SK-N-SH (cell line): ENCODE measurements at regions not wholly inside any gene's neighbourhood (a gene's known extent, or its start where the extent isn't known, plus 50 kb on each side); places are given as distances from the start of the nearest gene placed in this dataset.

Experiments used
- CTCF ChIA-PET: fragments of 300-600, 350-600 bp; formaldehyde crosslinking; extraction: SDS; loops from one replicate; lab custom pipeline; 2021; lab: Yijun Ruan, JAX
- POLR2A ChIA-PET: fragments of 350-600 bp; sonication (Branson Sonifier 250); formaldehyde crosslinking; extraction: SDS; loops from one replicate; lab custom pipeline; 2020; ENCODE audit warnings: antibody characterized with exemption, inconsistent platforms; lab: Yijun Ruan, JAX
- DNase-seq: peaks from one replicate; pipeline ENCODE4 v3.0.0; 2012
- H2AFZ ChIP-seq: fragments of 200-600 bp; sonication (generic); 2 replicates; pipeline ENCODE4 v1.8.1; 2016; ENCODE audit warnings: antibody characterized with exemption, mild to moderate bottlenecking, low read depth
- H3F3A ChIP-seq: fragments of 200-600 bp; sonication (generic); replicated peaks from 2 replicates; pipeline ENCODE3; 2016; ENCODE audit warnings: antibody characterized with exemption, mild to moderate bottlenecking; ENCODE audit not compliant: insufficient read depth
- H3K27ac ChIP-seq, 2 experiments: fragments of 200-500 bp in 1 of 2; fragments of 200-600 bp in 1 of 2; sonication (Bioruptor generic) in 1 of 2; sonication (generic), shearing (Covaris generic) in 1 of 2; 2 replicates each; pipeline versions ENCODE4 v1.5.1 to v1.6.1; 2014 to 2016; ENCODE audit warnings: low read depth in 2 of 2, inconsistent platforms in 1 of 2, low read length in 1 of 2, mild to moderate bottlenecking in 1 of 2, mixed read lengths in 1 of 2
- H3K27me3 ChIP-seq: fragments of 200-600 bp; sonication (generic), shearing (Covaris generic); 2 replicates; pipeline ENCODE4 v1.6.1; 2016; ENCODE audit warnings: mixed run types; ENCODE audit not compliant: insufficient read depth
- H3K36me3 ChIP-seq, 2 experiments: fragments of 200-500 bp in 1 of 2; fragments of 200-600 bp in 1 of 2; sonication (Bioruptor generic) in 1 of 2; sonication (generic) in 1 of 2; replicated peaks in 1 of 2; 2 replicates each; pipeline versions ENCODE3 to v1.5.1; 2014 to 2016; ENCODE audit warnings: low read length in 1 of 2, mild to moderate bottlenecking in 1 of 2; ENCODE audit not compliant: insufficient read depth in 2 of 2, control insufficient read depth in 1 of 2
- H3K4me1 ChIP-seq, 2 experiments: fragments of 200-500 bp in 1 of 2; fragments of 200-600 bp in 1 of 2; sonication (Bioruptor generic) in 1 of 2; sonication (generic), shearing (Covaris generic) in 1 of 2; 2 replicates each; pipeline versions ENCODE4 v1.5.1 to v1.6.1; 2014 to 2016; ENCODE audit warnings: low read depth in 1 of 2, low read length in 1 of 2, mixed run types in 1 of 2; ENCODE audit not compliant: insufficient read depth in 2 of 2, control insufficient read depth in 1 of 2
- H3K4me2 ChIP-seq: fragments of 200-600 bp; sonication (generic), shearing (Covaris generic); 2 replicates; pipeline ENCODE4 v1.6.1; 2017; ENCODE audit warnings: mixed run types
- H3K4me3 ChIP-seq, 2 experiments: fragments of 200-500 bp in 1 of 2; fragments of 200-600 bp in 1 of 2; sonication (Bioruptor generic) in 1 of 2; sonication (generic), shearing (Covaris generic) in 1 of 2; 2 replicates each; pipeline versions ENCODE4 v1.5.1 to v1.8.1; 2014 to 2016; ENCODE audit warnings: low read depth in 2 of 2, inconsistent platforms in 1 of 2, low read length in 1 of 2, mild to moderate bottlenecking in 1 of 2, mixed read lengths in 1 of 2, moderate library complexity in 1 of 2
- H3K79me2 ChIP-seq: fragments of 200-600 bp; sonication (generic); 2 replicates; pipeline ENCODE4 v1.8.1; 2017; ENCODE audit warnings: mild to moderate bottlenecking; ENCODE audit not compliant: insufficient read depth
- H3K9ac ChIP-seq: fragments of 200-600 bp; sonication (generic); 2 replicates; pipeline ENCODE4 v1.6.1; 2017; ENCODE audit warnings: mixed run types
- H3K9me2 ChIP-seq: fragments of 200-600 bp; sonication (generic); 2 replicates; pipeline ENCODE4 v1.6.1; 2017; ENCODE audit warnings: mixed run types
- H3K9me3 ChIP-seq: fragments of 200-600 bp; sonication (generic); 2 replicates; pipeline ENCODE4 v1.6.1; 2017; ENCODE audit warnings: mixed run types, mild to moderate bottlenecking, moderate library complexity
- H4K20me1 ChIP-seq: fragments of 200-600 bp; sonication (generic); 2 replicates; pipeline ENCODE4 v1.6.1; 2017; ENCODE audit warnings: mild to moderate bottlenecking, mixed run types; ENCODE audit not compliant: insufficient read depth
- EP300 ChIP-seq, 2 experiments: IDR thresholded peaks; 2 replicates each; pipeline versions ENCODE4 v1.4.0 to v1.6.1; 2012; ENCODE audit warnings: borderline replicate concordance in 1 of 2, low read depth in 1 of 2, low read length in 1 of 2
- MXI1 ChIP-seq: IDR thresholded peaks from 2 replicates; pipeline ENCODE4 v1.6.1; 2012; ENCODE audit warnings: mild to moderate bottlenecking, low read depth, low read length, improper control_type of control experiment
- NFIC ChIP-seq: IDR thresholded peaks from 2 replicates; pipeline ENCODE4 v1.4.0; 2012; ENCODE audit warnings: borderline replicate concordance
- PBX3 ChIP-seq: IDR thresholded peaks from 2 replicates; pipeline ENCODE4; 2012
- POLR2AphosphoS5 ChIP-seq: IDR thresholded peaks from 2 replicates; pipeline ENCODE4 v1.6.1; 2012; ENCODE audit warnings: low read depth, low read length
- RAD21 ChIP-seq: IDR thresholded peaks from 2 replicates; pipeline ENCODE4 v1.6.1; 2012; ENCODE audit warnings: mild to moderate bottlenecking, low read length
- RCOR1 ChIP-seq: fragments of 150-350 bp; IDR thresholded peaks from 2 replicates; pipeline ENCODE4 v1.6.1; 2017; ENCODE audit warnings: antibody characterized with exemption, low read length
- SIN3A ChIP-seq: IDR thresholded peaks from 2 replicates; pipeline ENCODE4 v1.6.1; 2012; ENCODE audit warnings: low read depth, mild to moderate bottlenecking, low read length, moderate library complexity, borderline replicate concordance
- TAF1 ChIP-seq: IDR thresholded peaks from 2 replicates; pipeline ENCODE4 v1.6.1; 2012; ENCODE audit warnings: low read depth, mild to moderate bottlenecking, low read length, moderate library complexity, borderline replicate concordance
- TCF12 ChIP-seq: IDR thresholded peaks from 2 replicates; pipeline ENCODE4 v1.4.0; 2012
- USF1 ChIP-seq: IDR thresholded peaks from 2 replicates; pipeline ENCODE4 v1.4.0; 2012; ENCODE audit warnings: low read depth, borderline replicate concordance
- YY1 ChIP-seq: IDR thresholded peaks from 2 replicates; pipeline ENCODE4 v1.4.0; 2012; ENCODE audit warnings: low read depth, mild to moderate bottlenecking
- WGBS: methylation state at CpG from one replicate; pipeline ENCODE4 v1.1.6; 2017; ENCODE audit warnings: low lambda C conversion rate; 5-methylcytosine and 5-hydroxymethylcytosine counted together
- TF ChIP-seq, protein P1 (sequence below): fragments of 200-600 bp; sonication (generic); IDR thresholded peaks from 2 replicates; pipeline ENCODE4 v1.6.1; 2017; ENCODE audit warnings: antibody characterized with exemption, mild to moderate bottlenecking, moderate library complexity
- TF ChIP-seq, protein P2 (sequence below): IDR thresholded peaks from 2 replicates; pipeline ENCODE4 v1.4.0; 2012; ENCODE audit warnings: low read depth
- TF ChIP-seq, protein P3 (sequence below): fragments of 150-350 bp; IDR thresholded peaks from 2 replicates; pipeline ENCODE4 v1.6.1; 2016; ENCODE audit warnings: mild to moderate bottlenecking, low read depth, low read length

- CTCF ChIA-PET: no interaction called here
- H4K20me1 ChIP-seq: no peaks in the 10 kb centered on the region
These were observed 505.5 kb downstream of the XPNPEP1 start for GRCh38 chr10:109417803-109418202.

More at GRCh38 chr10:109417803-109418202, 505.5 kb downstream of the XPNPEP1 start:
- no peaks in the 10 kb centered on the region for H3K79me2 ChIP-seq
- WGBS: 43% methylated on average over 4 of the region's 4 CpGs
- no peak overlapping the region for H2AFZ ChIP-seq
- no peaks in the 10 kb centered on the region for H3K9me3 ChIP-seq
- no peaks in the 10 kb centered on the region for H3F3A ChIP-seq
- no peaks in the 10 kb centered on the region; a peak in 1 of 4 replicates for H3K4me1 ChIP-seq
- no peak overlapping the region for H3K27ac ChIP-seq
- H3K36me3 ChIP-seq: no peaks in the 10 kb centered on the region
- H3K9ac ChIP-seq: no peak overlapping the region
- H3K9me2 ChIP-seq: no peaks in the 10 kb centered on the region
- no peak for DNase-seq
- no peak overlapping the region for H3K4me3 ChIP-seq
- H3K4me2 ChIP-seq: no peak overlapping the region
- POLR2A ChIA-PET: no interaction called here
- TF ChIP-seq RCOR1: no peak
- TF ChIP-seq RAD21: no peak
- no peak for TF ChIP-seq PBX3
- TF ChIP-seq, protein P1, sequence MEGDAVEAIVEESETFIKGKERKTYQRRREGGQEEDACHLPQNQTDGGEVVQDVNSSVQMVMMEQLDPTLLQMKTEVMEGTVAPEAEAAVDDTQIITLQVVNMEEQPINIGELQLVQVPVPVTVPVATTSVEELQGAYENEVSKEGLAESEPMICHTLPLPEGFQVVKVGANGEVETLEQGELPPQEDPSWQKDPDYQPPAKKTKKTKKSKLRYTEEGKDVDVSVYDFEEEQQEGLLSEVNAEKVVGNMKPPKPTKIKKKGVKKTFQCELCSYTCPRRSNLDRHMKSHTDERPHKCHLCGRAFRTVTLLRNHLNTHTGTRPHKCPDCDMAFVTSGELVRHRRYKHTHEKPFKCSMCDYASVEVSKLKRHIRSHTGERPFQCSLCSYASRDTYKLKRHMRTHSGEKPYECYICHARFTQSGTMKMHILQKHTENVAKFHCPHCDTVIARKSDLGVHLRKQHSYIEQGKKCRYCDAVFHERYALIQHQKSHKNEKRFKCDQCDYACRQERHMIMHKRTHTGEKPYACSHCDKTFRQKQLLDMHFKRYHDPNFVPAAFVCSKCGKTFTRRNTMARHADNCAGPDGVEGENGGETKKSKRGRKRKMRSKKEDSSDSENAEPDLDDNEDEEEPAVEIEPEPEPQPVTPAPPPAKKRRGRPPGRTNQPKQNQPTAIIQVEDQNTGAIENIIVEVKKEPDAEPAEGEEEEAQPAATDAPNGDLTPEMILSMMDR: no peak
- TF ChIP-seq YY1: no peak
- TF ChIP-seq, protein P2, sequence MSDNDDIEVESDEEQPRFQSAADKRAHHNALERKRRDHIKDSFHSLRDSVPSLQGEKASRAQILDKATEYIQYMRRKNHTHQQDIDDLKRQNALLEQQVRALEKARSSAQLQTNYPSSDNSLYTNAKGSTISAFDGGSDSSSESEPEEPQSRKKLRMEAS: no peak
- TF ChIP-seq MXI1: no peak
- no peak for TF ChIP-seq TAF1
- TF ChIP-seq TCF12: no peak
- no peak for TF ChIP-seq USF1
- TF ChIP-seq, protein P3, sequence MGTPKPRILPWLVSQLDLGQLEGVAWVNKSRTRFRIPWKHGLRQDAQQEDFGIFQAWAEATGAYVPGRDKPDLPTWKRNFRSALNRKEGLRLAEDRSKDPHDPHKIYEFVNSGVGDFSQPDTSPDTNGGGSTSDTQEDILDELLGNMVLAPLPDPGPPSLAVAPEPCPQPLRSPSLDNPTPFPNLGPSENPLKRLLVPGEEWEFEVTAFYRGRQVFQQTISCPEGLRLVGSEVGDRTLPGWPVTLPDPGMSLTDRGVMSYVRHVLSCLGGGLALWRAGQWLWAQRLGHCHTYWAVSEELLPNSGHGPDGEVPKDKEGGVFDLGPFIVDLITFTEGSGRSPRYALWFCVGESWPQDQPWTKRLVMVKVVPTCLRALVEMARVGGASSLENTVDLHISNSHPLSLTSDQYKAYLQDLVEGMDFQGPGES: no peak
- TF ChIP-seq SIN3A: no peak
- no peak for TF ChIP-seq NFIC
- TF ChIP-seq EP300 (IDR thresholded peaks at IDR 0.05; ENCODE audit: borderline replicate concordance in 1 of 2, low read depth in 1 of 2, low read length in 1 of 2): no peak
- TF ChIP-seq POLR2AphosphoS5: no peak
- H3K27me3 ChIP-seq: no peaks in the 10 kb centered on the region
